ENCODE measurements at regions not wholly inside any gene's neighbourhood (a gene's known extent, or its start where the extent isn't known, plus 50 kb on each side); places are given as distances from the start of the nearest gene placed in this dataset.

- Mint-ChIP-seq H3K4me3 (no peak overlapping the region), H3K27ac (no peak overlapping the region), H3K9me3 (peaks cover 3 to 11% (median 8%) of the 10 kb centered on the region in 5 donors), H3K4me1 (no peaks in the 10 kb centered on the region), H3K27me3 (peaks cover 0 to 20% of the 10 kb centered on the region in 2 donors), H3K36me3 (no peaks in the 10 kb centered on the region)
- DNase-seq, result no peak
- ChIA-PET POLR2A (no interaction called here), CTCF (no interaction called here)
- Histone ChIP-seq H3K36me3 (ENCODE audit: insufficient read depth, low read length) (no peaks in the 10 kb centered on the region), H3K9me3 (ENCODE audit: low read length) (no peaks in the 10 kb centered on the region), H3K27ac (ENCODE audit: low read depth, low read length) (no peak overlapping the region), H3K27me3 (ENCODE audit: insufficient read depth, low read length, poor library complexity, severe bottlenecking) (no peaks in the 10 kb centered on the region), H3K4me3 (ENCODE audit: low read length) (no peak overlapping the region), H3K4me1 (ENCODE audit: insufficient read depth, low read length) (no peaks in the 10 kb centered on the region)
Measured at GRCh38 chr4:145427991-145428390, 53.7 kb upstream of the SMAD1 start.

- POLR2A ChIA-PET, result no interaction called here
- Histone ChIP-seq H3K9me3 (ENCODE audit: low read length) (no peaks in the 10 kb centered on the region), H3K27me3 (ENCODE audit: insufficient read depth, low read length, poor library complexity, severe bottlenecking) (no peaks in the 10 kb centered on the region), H3K4me3 (ENCODE audit: low read length) (no peak overlapping the region), H3K36me3 (ENCODE audit: insufficient read depth, low read length) (no peaks in the 10 kb centered on the region), H3K4me1 (ENCODE audit: insufficient read depth, low read length) (no peaks in the 10 kb centered on the region), H3K27ac (ENCODE audit: low read depth, low read length) (no peak overlapping the region)
- CTCF ChIA-PET, result no interaction called here
- Mint-ChIP-seq H3K4me3 (no peak overlapping the region), H3K9me3 (peaks cover 0 to 11% (median 7%) of the 10 kb centered on the region in 5 donors), H3K27ac (no peak overlapping the region), H3K4me1 (no peaks in the 10 kb centered on the region), H3K27me3 (peaks cover 0 to 20% of the 10 kb centered on the region in 2 donors), H3K36me3 (no peaks in the 10 kb centered on the region)
- no peak for DNase-seq
Measured at GRCh38 chr4:145427221-145427620, 54.4 kb upstream of the SMAD1 start.

GRCh38 chr4:145423017-145423708 is 58.5 kb upstream of the SMAD1 start:
- CTCF ChIA-PET, result no interaction called here
- no peaks in the 10 kb centered on the region for H3K9me3 ChIP-seq (ENCODE audit: low read length)
- H3K4me3 Mint-ChIP-seq, result no peak overlapping the region
- H3K27ac Mint-ChIP-seq, result no peak overlapping the region
- H3K27me3 Mint-ChIP-seq, result peaks cover 2 to 12% of the 10 kb centered on the region in 2 donors
- no peak for DNase-seq
- H3K27me3 ChIP-seq (ENCODE audit: insufficient read depth, low read length, poor library complexity, severe bottlenecking), result no peaks in the 10 kb centered on the region
- H3K27ac ChIP-seq (ENCODE audit: low read depth, low read length), result no peak overlapping the region
- H3K36me3 ChIP-seq (ENCODE audit: insufficient read depth, low read length), result no peaks in the 10 kb centered on the region
- H3K4me3 ChIP-seq (ENCODE audit: low read length), result no peak overlapping the region
- H3K36me3 Mint-ChIP-seq, result no peaks in the 10 kb centered on the region
- H3K4me1 ChIP-seq (ENCODE audit: insufficient read depth, low read length), result no peaks in the 10 kb centered on the region
- peaks cover 0 to 11% (median 7%) of the 10 kb centered on the region in 5 donors for H3K9me3 Mint-ChIP-seq
- POLR2A ChIA-PET, result no interaction called here
- H3K4me1 Mint-ChIP-seq, result no peaks in the 10 kb centered on the region

- DNase-seq, result no peak
- Histone ChIP-seq H3K4me3 (ENCODE audit: low read length) (no peak overlapping the region), H3K9me3 (ENCODE audit: low read length) (no peaks in the 10 kb centered on the region), H3K27me3 (ENCODE audit: insufficient read depth, low read length, poor library complexity, severe bottlenecking) (no peaks in the 10 kb centered on the region), H3K27ac (ENCODE audit: low read depth, low read length) (no peak overlapping the region), H3K4me1 (ENCODE audit: insufficient read depth, low read length) (no peaks in the 10 kb centered on the region), H3K36me3 (ENCODE audit: insufficient read depth, low read length) (no peaks in the 10 kb centered on the region)
- Mint-ChIP-seq H3K4me1 (no peaks in the 10 kb centered on the region), H3K36me3 (no peaks in the 10 kb centered on the region), H3K4me3 (no peak overlapping the region), H3K9me3 (peaks cover 0 to 11% (median 7%) of the 10 kb centered on the region in 5 donors), H3K27me3 (peaks cover 2 to 9% of the 10 kb centered on the region in 2 donors), H3K27ac (no peak overlapping the region)
- ChIA-PET POLR2A (no interaction called here), CTCF (no interaction called here)
Measured at GRCh38 chr4:145420595-145421214, 60.9 kb upstream of the SMAD1 start.

- Histone ChIP-seq H3K4me1 (ENCODE audit: insufficient read depth, low read length) (no peaks in the 10 kb centered on the region), H3K9me3 (ENCODE audit: low read length) (no peaks in the 10 kb centered on the region), H3K27me3 (ENCODE audit: insufficient read depth, low read length, poor library complexity, severe bottlenecking) (no peaks in the 10 kb centered on the region), H3K27ac (ENCODE audit: low read depth, low read length) (no peak overlapping the region), H3K36me3 (ENCODE audit: insufficient read depth, low read length) (no peaks in the 10 kb centered on the region), H3K4me3 (ENCODE audit: low read length) (no peak overlapping the region)
- CTCF ChIA-PET, result no interaction called here
- Mint-ChIP-seq H3K27me3 (peaks cover 2 to 9% of the 10 kb centered on the region in 2 donors), H3K4me1 (no peaks in the 10 kb centered on the region), H3K27ac (no peak overlapping the region), H3K9me3 (peaks cover 0 to 4% (median 2%) of the 10 kb centered on the region in 5 donors), H3K36me3 (no peaks in the 10 kb centered on the region), H3K4me3 (no peak overlapping the region)
- POLR2A ChIA-PET, result no interaction called here
- DNase-seq, result no peak
Measured at GRCh38 chr4:145418739-145419138, 62.9 kb upstream of the SMAD1 start.

- H3K27me3 ChIP-seq (ENCODE audit: insufficient read depth, low read length, poor library complexity, severe bottlenecking), result no peaks in the 10 kb centered on the region
- Mint-ChIP-seq H3K27me3 (peaks cover 2 to 9% of the 10 kb centered on the region in 2 donors), H3K36me3 (no peaks in the 10 kb centered on the region), H3K27ac (no peak overlapping the region), H3K4me3 (no peak overlapping the region), H3K4me1 (no peaks in the 10 kb centered on the region), H3K9me3 (no peaks in the 10 kb centered on the region)
- H3K4me1 ChIP-seq (ENCODE audit: insufficient read depth, low read length), result no peaks in the 10 kb centered on the region
- POLR2A ChIA-PET, result no interaction called here
- H3K27ac ChIP-seq (ENCODE audit: low read depth, low read length), result no peak overlapping the region
- DNase-seq, result no peak
- CTCF ChIA-PET, result no interaction called here
- no peaks in the 10 kb centered on the region for H3K9me3 ChIP-seq (ENCODE audit: low read length)
- no peak overlapping the region for H3K4me3 ChIP-seq (ENCODE audit: low read length)
- H3K36me3 ChIP-seq (ENCODE audit: insufficient read depth, low read length), result no peaks in the 10 kb centered on the region
Measured at GRCh38 chr4:145417348-145418130, 64.1 kb upstream of the SMAD1 start.

- peaks cover 3 to 5% of the 10 kb centered on the region in 2 donors for H3K27me3 Mint-ChIP-seq
- no peak overlapping the region for H3K4me3 ChIP-seq (ENCODE audit: low read length)
- no peaks in the 10 kb centered on the region for H3K27me3 ChIP-seq (ENCODE audit: insufficient read depth, low read length, poor library complexity, severe bottlenecking)
- no peaks in the 10 kb centered on the region for H3K36me3 Mint-ChIP-seq
- no peak overlapping the region for H3K27ac ChIP-seq (ENCODE audit: low read depth, low read length)
- no peaks in the 10 kb centered on the region for H3K4me1 Mint-ChIP-seq
- H3K4me1 ChIP-seq (ENCODE audit: insufficient read depth, low read length), result no peaks in the 10 kb centered on the region
- no peaks in the 10 kb centered on the region for H3K9me3 Mint-ChIP-seq
- H3K4me3 Mint-ChIP-seq, result no peak overlapping the region
- no peaks in the 10 kb centered on the region for H3K9me3 ChIP-seq (ENCODE audit: low read length)
- ChIA-PET POLR2A (no interaction called here), CTCF (no interaction called here)
- H3K36me3 ChIP-seq (ENCODE audit: insufficient read depth, low read length), result no peaks in the 10 kb centered on the region
- DNase-seq, result no peak
- no peak overlapping the region for H3K27ac Mint-ChIP-seq
Measured at GRCh38 chr4:145414841-145415240, 66.8 kb upstream of the SMAD1 start.

- Histone ChIP-seq H3K9me3 (ENCODE audit: low read length) (no peaks in the 10 kb centered on the region), H3K4me1 (ENCODE audit: insufficient read depth, low read length) (no peaks in the 10 kb centered on the region), H3K27me3 (ENCODE audit: insufficient read depth, low read length, poor library complexity, severe bottlenecking) (no peaks in the 10 kb centered on the region), H3K36me3 (ENCODE audit: insufficient read depth, low read length) (no peaks in the 10 kb centered on the region), H3K27ac (ENCODE audit: low read depth, low read length) (no peak overlapping the region), H3K4me3 (ENCODE audit: low read length) (no peak overlapping the region)
- no peak for DNase-seq
- Mint-ChIP-seq H3K4me3 (no peak overlapping the region), H3K27ac (no peak overlapping the region), H3K27me3 (peaks cover 3% of the 10 kb centered on the region in 2 donors), H3K36me3 (no peaks in the 10 kb centered on the region), H3K9me3 (no peaks in the 10 kb centered on the region), H3K4me1 (no peaks in the 10 kb centered on the region)
- POLR2A ChIA-PET, result no interaction called here
- CTCF ChIA-PET, result no interaction called here
Measured at GRCh38 chr4:145414226-145414625, 67.4 kb upstream of the SMAD1 start.
